ENCODE measurements at regions not wholly inside any gene's neighbourhood (a gene's known extent, or its start where the extent isn't known, plus 50 kb on each side); places are given as distances from the start of the nearest gene placed in this dataset.

DNA sequence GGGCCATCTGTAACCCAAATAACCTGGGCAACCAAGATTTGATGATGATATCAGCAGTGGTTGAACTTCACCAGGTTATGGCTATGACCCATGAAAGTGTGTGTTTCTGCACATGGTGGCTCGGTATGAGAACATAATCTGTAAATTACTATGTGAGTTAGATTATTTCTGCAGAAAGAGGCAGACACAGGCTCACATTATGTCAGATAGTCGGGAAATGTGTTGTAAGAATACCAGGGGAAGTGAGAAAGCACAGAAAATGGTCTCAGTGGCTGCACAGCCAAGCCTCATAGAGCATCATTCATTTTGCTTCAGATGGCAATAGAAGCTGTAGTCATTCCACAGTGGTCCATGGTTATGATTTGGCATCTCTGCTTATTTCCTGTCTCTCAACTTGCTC is 63.0 kb upstream of the RBPJ start:
- H3K9ac ChIP-seq (ENCODE audit: low read depth in 2 of 2, low read length in 2 of 2): no peak overlapping the region
- no peak for DNase-seq
- H3K27ac ChIP-seq: no peak overlapping the region
- TF ChIP-seq, protein P1, sequence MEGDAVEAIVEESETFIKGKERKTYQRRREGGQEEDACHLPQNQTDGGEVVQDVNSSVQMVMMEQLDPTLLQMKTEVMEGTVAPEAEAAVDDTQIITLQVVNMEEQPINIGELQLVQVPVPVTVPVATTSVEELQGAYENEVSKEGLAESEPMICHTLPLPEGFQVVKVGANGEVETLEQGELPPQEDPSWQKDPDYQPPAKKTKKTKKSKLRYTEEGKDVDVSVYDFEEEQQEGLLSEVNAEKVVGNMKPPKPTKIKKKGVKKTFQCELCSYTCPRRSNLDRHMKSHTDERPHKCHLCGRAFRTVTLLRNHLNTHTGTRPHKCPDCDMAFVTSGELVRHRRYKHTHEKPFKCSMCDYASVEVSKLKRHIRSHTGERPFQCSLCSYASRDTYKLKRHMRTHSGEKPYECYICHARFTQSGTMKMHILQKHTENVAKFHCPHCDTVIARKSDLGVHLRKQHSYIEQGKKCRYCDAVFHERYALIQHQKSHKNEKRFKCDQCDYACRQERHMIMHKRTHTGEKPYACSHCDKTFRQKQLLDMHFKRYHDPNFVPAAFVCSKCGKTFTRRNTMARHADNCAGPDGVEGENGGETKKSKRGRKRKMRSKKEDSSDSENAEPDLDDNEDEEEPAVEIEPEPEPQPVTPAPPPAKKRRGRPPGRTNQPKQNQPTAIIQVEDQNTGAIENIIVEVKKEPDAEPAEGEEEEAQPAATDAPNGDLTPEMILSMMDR (IDR thresholded peaks at IDR 0.05): no peak
- no peaks in the 10 kb centered on the region for H3K4me1 ChIP-seq
- intact Hi-C loops (cut with DNase I): no loop called here
- H3K4me3 ChIP-seq: no peak overlapping the region
- H3K27me3 ChIP-seq: no peaks in the 10 kb centered on the region
- no peaks in the 10 kb centered on the region for H3K36me3 ChIP-seq
- no peaks in the 10 kb centered on the region for H3K9me3 ChIP-seq

DNA sequence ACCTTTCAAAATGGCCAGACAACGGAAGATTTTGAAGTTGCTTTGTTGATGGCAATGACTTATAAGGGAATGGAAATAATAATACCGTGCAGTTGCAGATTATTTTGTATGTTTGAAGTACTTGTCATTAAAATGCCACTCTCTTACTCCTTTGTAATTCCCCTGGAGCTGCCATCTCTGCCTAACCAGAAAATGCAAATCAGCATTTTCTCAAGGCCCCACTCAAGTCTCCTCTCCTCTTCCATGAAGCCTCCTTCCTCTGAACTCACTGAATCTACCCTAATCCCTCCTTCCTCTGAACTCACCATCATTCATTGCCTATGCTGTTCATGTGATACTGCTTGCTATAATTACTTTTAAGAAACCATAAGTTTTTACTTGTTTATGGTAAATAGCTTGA is 60.2 kb upstream of the RBPJ start:
- intact Hi-C loops (cut with DNase I): no loop called here
- no peak overlapping the region for H3K27ac ChIP-seq
- no peaks in the 10 kb centered on the region for H3K4me1 ChIP-seq
- no peak overlapping the region for H3K9ac ChIP-seq (ENCODE audit: low read depth in 2 of 2, low read length in 2 of 2)
- H3K27me3 ChIP-seq: no peaks in the 10 kb centered on the region
- no peaks in the 10 kb centered on the region for H3K36me3 ChIP-seq
- TF ChIP-seq, protein P1 (IDR thresholded peaks at IDR 0.05): no peak
- no peak for DNase-seq
- H3K4me3 ChIP-seq: no peak overlapping the region
- no peaks in the 10 kb centered on the region for H3K9me3 ChIP-seq

DNA sequence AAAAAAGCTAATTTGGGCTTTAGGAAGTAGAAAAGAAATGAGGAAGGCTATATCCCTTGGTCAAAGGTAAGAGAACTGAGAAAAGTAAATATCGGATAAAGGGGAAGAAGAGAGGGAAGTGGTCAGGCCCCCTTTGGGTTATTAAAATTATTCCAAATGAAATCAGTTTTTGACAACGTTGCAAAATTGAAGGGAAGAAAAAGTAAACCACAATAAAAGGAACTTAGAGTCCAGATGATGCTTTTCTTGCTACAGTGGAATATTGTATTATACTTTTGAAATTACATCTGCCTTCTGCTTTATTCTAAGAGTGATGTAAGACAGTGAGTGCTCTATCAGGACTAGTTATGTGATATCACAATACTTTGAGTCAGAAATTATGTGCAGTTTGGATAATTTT is 59.4 kb upstream of the RBPJ start:
- no peak overlapping the region for H3K4me3 ChIP-seq
- H3K9ac ChIP-seq (ENCODE audit: low read depth in 2 of 2, low read length in 2 of 2): no peak overlapping the region
- no peaks in the 10 kb centered on the region for H3K9me3 ChIP-seq
- DNase-seq: no peak
- intact Hi-C loops (cut with DNase I): no loop called here
- no peak overlapping the region for H3K27ac ChIP-seq
- H3K36me3 ChIP-seq: no peaks in the 10 kb centered on the region
- H3K27me3 ChIP-seq: no peaks in the 10 kb centered on the region
- TF ChIP-seq, protein P1 (IDR thresholded peaks at IDR 0.05): no peak
- H3K4me1 ChIP-seq: no peaks in the 10 kb centered on the region

DNA sequence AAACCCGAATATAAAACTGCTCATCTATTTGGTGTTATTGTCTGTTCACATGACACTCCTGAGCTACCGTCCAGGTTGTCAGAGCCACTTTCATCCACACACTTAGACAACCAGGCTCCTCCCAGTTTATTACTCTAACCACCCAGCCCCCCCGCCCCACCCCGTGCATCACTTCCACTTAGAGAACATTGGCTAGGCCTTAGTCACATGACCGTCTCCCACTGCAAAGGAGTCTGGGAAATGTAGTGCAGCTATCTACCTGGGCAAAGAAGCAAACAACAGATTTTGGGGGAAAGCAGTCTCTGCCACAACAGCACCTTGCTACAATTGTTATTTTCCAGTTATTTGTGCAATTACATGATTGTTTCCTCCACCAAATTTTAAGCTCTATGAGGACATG is 57.6 kb upstream of the RBPJ start:
- no peak overlapping the region for H3K27ac ChIP-seq
- H3K36me3 ChIP-seq: no peaks in the 10 kb centered on the region
- H3K4me3 ChIP-seq: no peak overlapping the region
- TF ChIP-seq, protein P1 (IDR thresholded peaks at IDR 0.05): no peak
- no peaks in the 10 kb centered on the region for H3K27me3 ChIP-seq
- no peaks in the 10 kb centered on the region for H3K4me1 ChIP-seq
- peak; percentile 29 for DNase-seq
- H3K9me3 ChIP-seq: no peaks in the 10 kb centered on the region
- no peak overlapping the region for H3K9ac ChIP-seq (ENCODE audit: low read depth in 2 of 2, low read length in 2 of 2)
- intact Hi-C loops (cut with DNase I): no loop called here

DNA sequence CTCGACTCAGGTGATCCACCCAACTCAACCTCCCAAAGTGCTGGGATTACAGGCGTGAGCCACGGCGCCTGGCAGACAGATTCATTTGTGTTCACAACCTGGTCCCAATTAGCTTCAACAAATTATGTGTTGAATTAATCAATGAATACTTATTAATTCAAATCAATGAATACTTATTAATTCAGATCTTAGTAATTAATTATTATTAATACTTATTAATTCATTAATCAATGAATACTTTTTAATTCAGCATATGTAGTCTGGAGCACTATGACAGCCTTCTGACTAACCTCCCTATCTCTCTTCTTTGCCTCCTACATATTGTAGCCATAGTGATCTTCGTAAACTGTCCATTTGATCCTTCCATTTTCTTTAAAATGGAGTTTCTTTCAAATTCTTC is 56.7 kb upstream of the RBPJ start:
- Histone ChIP-seq H3K36me3 (no peaks in the 10 kb centered on the region), H3K4me1 (no peaks in the 10 kb centered on the region), H3K9me3 (no peaks in the 10 kb centered on the region), H3K27ac (no peak overlapping the region), H3K4me3 (no peak overlapping the region), H3K27me3 (no peaks in the 10 kb centered on the region), H3K9ac (ENCODE audit: low read depth in 2 of 2, low read length in 2 of 2) (no peak overlapping the region)
- TF ChIP-seq, protein P1 (IDR thresholded peaks at IDR 0.05): no peak
- no peak for DNase-seq
- intact Hi-C loops (cut with DNase I): no loop called here

DNA sequence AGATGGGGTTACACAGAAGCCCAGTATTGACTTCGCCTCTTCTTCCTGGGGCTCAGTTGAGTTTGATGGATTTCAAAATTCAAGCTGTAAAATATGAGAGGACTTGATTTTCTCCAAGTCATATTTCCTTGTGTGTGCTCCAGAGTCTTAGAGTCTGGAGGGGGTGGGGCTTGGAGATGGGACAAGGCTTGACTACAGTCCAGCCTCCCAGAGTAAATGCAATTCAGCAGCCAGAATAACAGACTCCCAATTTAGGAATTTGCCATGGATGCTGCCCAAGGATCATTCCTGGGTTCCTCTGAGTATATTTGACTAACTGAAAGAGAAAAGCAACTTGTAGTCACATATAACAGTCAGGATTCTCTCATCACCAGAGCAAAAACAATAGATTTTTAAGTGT is 53.7 kb upstream of the RBPJ start:
- DNase-seq: peak; percentile 60

More for the DNA sequence above, 53.7 kb upstream of the RBPJ start:
- Histone ChIP-seq H3K9ac (ENCODE audit: low read depth in 2 of 2, low read length in 2 of 2) (no peak overlapping the region), H3K4me1 (no peaks in the 10 kb centered on the region), H3K27me3 (no peaks in the 10 kb centered on the region), H3K4me3 (no peak overlapping the region), H3K36me3 (no peaks in the 10 kb centered on the region), H3K27ac (no peak overlapping the region), H3K9me3 (no peaks in the 10 kb centered on the region)
- TF ChIP-seq, protein P1 (IDR thresholded peaks at IDR 0.05): no peak
- intact Hi-C loops (cut with DNase I): no loop called here

Measured in colonic mucosa (tissue), 4 donors.